ENCODE measurements at regions not wholly inside any gene's neighbourhood (a gene's known extent, or its start where the extent isn't known, plus 50 kb on each side); places are given as distances from the start of the nearest gene placed in this dataset.

DNA sequence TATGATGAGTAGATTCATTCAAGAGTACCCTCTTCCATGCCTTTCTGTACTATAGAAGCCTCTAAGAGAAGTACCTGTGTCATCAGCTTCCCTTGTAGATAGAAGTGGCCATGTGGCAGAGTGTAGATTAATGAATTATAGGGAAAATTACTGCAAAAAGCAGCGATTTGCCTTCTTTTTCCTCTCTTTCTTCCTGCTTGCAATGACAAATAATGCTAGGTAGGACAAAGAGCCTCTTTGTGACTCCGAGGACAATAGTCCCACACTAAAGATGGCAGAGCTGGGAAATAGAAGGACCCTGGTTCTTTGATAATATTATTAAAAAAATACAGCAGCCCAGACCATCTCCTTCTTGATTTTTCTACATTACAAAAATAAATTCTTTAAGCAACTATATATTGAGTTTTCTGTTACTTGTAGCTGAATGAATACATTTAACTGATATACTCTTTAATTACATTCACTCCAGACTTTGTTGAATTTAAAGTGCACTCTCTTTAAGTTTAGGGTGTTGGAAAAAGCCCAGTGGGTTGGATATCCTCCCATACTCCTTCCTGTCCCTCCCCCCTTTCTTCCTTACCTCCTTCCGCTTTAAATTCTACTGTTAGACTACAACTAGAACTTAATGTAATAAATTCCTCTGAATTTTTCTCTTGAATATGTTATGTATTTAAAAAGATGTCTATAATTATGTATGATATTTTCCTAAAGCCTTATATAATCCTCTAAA is 198.2 kb upstream of the APP start:
- intact Hi-C loops (cut with DNase I), result no loop called here
- H3K9me3 ChIP-seq, result no peaks in the 10 kb centered on the region
- no peak overlapping the region for H3K27ac ChIP-seq
- H3K36me3 ChIP-seq, result no peaks in the 10 kb centered on the region
- no peaks in the 10 kb centered on the region for H3K4me1 ChIP-seq
- H3K4me3 ChIP-seq, result no peak overlapping the region
- H3K27me3 ChIP-seq, result no peaks in the 10 kb centered on the region
- TF ChIP-seq, protein P1, sequence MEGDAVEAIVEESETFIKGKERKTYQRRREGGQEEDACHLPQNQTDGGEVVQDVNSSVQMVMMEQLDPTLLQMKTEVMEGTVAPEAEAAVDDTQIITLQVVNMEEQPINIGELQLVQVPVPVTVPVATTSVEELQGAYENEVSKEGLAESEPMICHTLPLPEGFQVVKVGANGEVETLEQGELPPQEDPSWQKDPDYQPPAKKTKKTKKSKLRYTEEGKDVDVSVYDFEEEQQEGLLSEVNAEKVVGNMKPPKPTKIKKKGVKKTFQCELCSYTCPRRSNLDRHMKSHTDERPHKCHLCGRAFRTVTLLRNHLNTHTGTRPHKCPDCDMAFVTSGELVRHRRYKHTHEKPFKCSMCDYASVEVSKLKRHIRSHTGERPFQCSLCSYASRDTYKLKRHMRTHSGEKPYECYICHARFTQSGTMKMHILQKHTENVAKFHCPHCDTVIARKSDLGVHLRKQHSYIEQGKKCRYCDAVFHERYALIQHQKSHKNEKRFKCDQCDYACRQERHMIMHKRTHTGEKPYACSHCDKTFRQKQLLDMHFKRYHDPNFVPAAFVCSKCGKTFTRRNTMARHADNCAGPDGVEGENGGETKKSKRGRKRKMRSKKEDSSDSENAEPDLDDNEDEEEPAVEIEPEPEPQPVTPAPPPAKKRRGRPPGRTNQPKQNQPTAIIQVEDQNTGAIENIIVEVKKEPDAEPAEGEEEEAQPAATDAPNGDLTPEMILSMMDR (IDR thresholded peaks at IDR 0.05), result no peak
- no peak for DNase-seq (ENCODE audit: low spot score in 2 of 2)

DNA sequence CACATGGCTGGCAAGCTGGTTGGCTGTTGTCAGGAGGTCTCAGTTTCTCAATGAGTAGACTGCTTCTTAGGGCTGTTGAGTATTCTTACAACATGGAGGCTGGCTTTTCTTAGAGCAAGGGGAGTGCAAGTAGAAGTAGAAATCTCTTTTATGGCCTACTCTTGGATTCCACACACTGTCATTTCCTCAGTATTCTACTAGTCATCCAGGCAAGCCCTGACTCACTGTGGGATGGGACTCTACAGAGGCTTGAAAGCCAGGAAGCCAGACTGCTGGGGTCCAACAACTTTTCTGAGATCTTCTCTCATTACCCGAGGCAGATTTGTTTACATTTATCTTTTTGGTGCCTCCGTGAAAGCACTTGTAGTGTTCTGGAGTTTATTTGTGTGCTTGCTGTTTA is 196.2 kb upstream of the APP start:
- H3K27ac ChIP-seq, result no peak overlapping the region
- H3K9me3 ChIP-seq, result no peaks in the 10 kb centered on the region
- H3K27me3 ChIP-seq, result no peaks in the 10 kb centered on the region
- TF ChIP-seq, protein P1 (IDR thresholded peaks at IDR 0.05), result no peak
- no peaks in the 10 kb centered on the region for H3K4me1 ChIP-seq
- H3K36me3 ChIP-seq, result no peaks in the 10 kb centered on the region
- H3K4me3 ChIP-seq, result no peak overlapping the region
- DNase-seq (ENCODE audit: low spot score in 2 of 2), result no peak
- intact Hi-C loops (cut with DNase I), result no loop called here

DNA sequence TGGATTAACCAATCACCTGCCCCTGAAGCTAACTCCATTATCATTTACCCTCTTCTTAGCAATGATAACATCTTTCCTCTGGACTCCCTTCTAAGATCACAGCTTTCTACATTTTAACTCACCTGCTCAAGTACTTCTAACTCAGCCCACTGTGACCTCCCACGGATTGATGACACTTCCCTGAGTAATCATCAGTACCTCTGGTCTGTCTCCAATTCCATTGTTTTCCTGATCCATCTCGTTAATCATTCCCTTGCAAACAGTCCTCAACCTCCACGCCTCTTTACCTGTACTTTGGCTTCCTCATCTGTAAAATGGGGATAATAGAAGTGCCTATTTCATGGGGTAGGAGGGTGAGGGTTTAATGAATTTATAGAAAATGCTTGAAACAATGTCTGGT is 195.3 kb upstream of the APP start:
- Histone ChIP-seq H3K27ac (no peak overlapping the region), H3K4me3 (no peak overlapping the region), H3K36me3 (no peaks in the 10 kb centered on the region), H3K27me3 (no peaks in the 10 kb centered on the region), H3K9me3 (no peaks in the 10 kb centered on the region), H3K4me1 (no peaks in the 10 kb centered on the region)
- TF ChIP-seq, protein P1 (IDR thresholded peaks at IDR 0.05), result no peak
- no peak for DNase-seq (ENCODE audit: low spot score in 2 of 2)
- intact Hi-C loops (cut with DNase I), result no loop called here

DNA sequence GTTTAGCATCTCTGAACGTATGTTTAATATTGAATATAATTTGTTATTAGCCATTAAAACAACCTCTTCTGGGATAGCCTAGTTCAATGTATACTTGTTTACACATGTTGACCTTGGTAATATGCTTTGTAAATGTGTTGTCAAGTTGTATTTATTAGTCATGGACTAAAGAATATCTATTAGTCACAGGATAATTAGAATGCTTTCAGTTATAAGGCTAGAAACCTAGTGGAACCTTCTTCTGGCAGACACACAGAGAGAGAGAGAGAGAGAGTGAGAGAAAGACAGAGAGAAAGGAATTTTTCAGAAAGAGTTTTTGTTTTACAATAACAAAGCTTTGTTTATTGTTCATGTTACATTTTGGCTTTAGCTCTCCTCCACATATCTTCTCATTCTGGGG is 181.1 kb upstream of the APP start:
- H3K4me1 ChIP-seq, result peaks cover 3 to 5% of the 10 kb centered on the region in 2 donors
- TF ChIP-seq, protein P1 (IDR thresholded peaks at IDR 0.05), result no peak
- H3K4me3 ChIP-seq, result no peak overlapping the region
- H3K9me3 ChIP-seq, result no peaks in the 10 kb centered on the region
- intact Hi-C loops (cut with DNase I), result no loop called here
- no peaks in the 10 kb centered on the region for H3K27me3 ChIP-seq
- no peak overlapping the region for H3K27ac ChIP-seq
- no peak for DNase-seq (ENCODE audit: low spot score in 2 of 2)
- no peaks in the 10 kb centered on the region for H3K36me3 ChIP-seq

DNA sequence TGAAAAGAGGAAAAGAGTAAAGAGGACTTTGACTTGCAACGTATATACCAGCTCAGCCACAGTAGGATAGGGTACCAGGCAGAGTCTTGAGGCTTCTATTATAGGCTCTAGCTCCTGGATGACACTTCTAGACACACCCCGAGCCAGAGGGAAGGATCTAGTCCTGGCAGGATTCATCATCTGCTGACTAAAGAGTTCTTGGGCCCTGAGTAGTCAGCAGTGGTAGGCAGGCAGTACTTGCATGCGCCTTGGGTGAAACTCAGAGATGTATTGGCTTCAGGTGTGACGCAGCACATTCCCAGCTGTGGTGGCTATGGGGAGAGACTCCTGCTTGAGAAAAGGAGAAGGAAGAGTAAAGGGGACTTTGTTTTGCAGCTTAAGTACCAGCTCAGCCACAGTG is 162.3 kb upstream of the APP start:
- TF ChIP-seq, protein P1 (IDR thresholded peaks at IDR 0.05), result no peak
- Histone ChIP-seq H3K4me3 (no peak overlapping the region), H3K9me3 (no peaks in the 10 kb centered on the region), H3K36me3 (no peaks in the 10 kb centered on the region), H3K27me3 (no peaks in the 10 kb centered on the region), H3K27ac (no peak overlapping the region), H3K4me1 (no peaks in the 10 kb centered on the region)
- intact Hi-C loops (cut with DNase I), result no loop called here
- no peak for DNase-seq (ENCODE audit: low spot score in 2 of 2)

All from ascending aorta (tissue), 2 donors.